Cardiac muscle cell (in vitro differentiated cells and primary cell): ENCODE measurements at regions not wholly inside any gene's neighbourhood (a gene's known extent, or its start where the extent isn't known, plus 50 kb on each side); places are given as distances from the start of the nearest gene placed in this dataset.

Experiments
- DNase-seq, 2 donors: peaks; one replicate each; pipeline versions ENCODE4 v3.0.0 to v3.0.0-alpha.2; 2010 to 2017; ENCODE audit warnings: low read depth in 1 of 2, low spot score in 1 of 2
- H3K27ac ChIP-seq: fragments of 200-600 bp; sonication (generic); 2 replicates; pipeline ENCODE4 v1.5.1; 2016
- H3K27me3 ChIP-seq: fragments of 200-600 bp; sonication (generic); 2 replicates; pipeline ENCODE4 v1.6.0; 2016; ENCODE audit warnings: control low read depth
- H3K36me3 ChIP-seq: fragments of 200-600 bp; sonication (generic); 2 replicates; pipeline ENCODE4 v1.5.1; 2016; ENCODE audit warnings: control low read depth
- H3K4me1 ChIP-seq: fragments of 200-600 bp; sonication (generic); 2 replicates; pipeline ENCODE4 v1.8.1; 2017; ENCODE audit warnings: low read depth, mild to moderate bottlenecking, mixed run types
- H3K4me3 ChIP-seq: fragments of 200-600 bp; sonication (generic); 2 replicates; pipeline ENCODE4 v1.5.1; 2016; ENCODE audit warnings: mild to moderate bottlenecking
- H3K9me3 ChIP-seq: fragments of 200-600 bp; sonication (generic); 2 replicates; pipeline ENCODE4 v1.5.1; 2017; ENCODE audit warnings: low read depth, mild to moderate bottlenecking, control low read depth
- TF ChIP-seq, protein P1 (sequence below): IDR thresholded peaks from 2 replicates; pipeline ENCODE4 v1.5.1; 2012; ENCODE audit warnings: low read depth, mild to moderate bottlenecking, low read length

DNA sequence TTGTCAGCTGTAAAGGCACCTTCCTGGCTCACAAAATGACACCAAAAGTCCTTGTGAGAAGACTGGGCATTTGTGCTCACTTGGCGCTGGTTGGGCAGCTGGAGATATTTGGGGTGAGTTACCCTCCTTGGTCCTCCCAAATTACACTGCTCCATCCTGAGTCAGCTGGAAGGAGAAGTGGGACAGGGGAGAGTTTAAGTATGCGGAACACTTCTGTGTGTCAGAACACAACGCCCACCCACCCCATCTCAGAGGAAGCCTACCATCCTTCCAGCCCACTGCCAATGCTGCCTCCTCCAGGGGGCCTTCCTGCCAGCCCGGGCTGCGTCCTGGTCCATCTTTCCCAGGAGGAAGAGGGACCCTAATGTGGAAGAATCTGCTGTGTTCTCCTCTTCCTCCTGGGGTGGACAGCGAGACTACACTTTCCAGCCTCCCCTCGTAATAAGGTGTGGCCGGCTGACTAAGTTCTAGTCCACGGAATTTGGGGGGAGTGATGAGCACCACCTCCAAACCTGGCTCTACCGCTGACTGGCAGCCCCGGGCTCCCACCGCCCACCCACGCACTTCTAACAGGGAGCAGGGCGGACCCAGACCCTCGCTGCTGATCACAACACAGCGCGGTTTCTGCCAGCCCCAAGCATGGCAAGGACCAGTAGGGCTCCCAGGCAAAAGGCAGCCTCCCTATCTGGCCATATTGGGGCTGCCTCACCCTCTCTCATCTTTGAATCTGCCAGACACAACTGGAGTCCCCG is 265.0 kb downstream of the XXYLT1 start:
- DNase-seq, result no peak
- Histone ChIP-seq H3K4me1 (no peaks in the 10 kb centered on the region), H3K36me3 (no peaks in the 10 kb centered on the region), H3K4me3 (no peak overlapping the region), H3K27me3 (no peaks in the 10 kb centered on the region), H3K27ac (no peak overlapping the region), H3K9me3 (no peaks in the 10 kb centered on the region)
- TF ChIP-seq, protein P1, sequence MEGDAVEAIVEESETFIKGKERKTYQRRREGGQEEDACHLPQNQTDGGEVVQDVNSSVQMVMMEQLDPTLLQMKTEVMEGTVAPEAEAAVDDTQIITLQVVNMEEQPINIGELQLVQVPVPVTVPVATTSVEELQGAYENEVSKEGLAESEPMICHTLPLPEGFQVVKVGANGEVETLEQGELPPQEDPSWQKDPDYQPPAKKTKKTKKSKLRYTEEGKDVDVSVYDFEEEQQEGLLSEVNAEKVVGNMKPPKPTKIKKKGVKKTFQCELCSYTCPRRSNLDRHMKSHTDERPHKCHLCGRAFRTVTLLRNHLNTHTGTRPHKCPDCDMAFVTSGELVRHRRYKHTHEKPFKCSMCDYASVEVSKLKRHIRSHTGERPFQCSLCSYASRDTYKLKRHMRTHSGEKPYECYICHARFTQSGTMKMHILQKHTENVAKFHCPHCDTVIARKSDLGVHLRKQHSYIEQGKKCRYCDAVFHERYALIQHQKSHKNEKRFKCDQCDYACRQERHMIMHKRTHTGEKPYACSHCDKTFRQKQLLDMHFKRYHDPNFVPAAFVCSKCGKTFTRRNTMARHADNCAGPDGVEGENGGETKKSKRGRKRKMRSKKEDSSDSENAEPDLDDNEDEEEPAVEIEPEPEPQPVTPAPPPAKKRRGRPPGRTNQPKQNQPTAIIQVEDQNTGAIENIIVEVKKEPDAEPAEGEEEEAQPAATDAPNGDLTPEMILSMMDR, result no peak

DNA sequence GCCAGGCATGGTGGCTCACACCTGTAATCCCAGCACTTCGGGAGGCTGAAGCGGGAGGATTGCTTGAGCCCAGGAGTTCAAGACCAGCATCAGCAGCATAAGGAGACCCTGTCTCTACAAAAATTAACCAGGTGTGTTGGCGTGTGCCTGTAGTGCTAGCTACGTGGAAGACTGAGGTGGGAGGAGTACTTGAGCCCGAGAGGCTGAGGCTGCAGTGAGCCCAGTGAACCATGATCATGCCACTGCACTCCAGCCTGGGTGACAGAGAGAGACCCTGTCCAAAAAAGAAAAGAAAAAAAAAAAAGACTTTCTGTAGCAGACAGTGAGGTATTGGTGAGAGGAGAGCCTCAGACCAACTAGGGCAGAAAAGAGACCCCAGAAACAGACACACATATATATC is 263.8 kb downstream of the XXYLT1 start:
- Histone ChIP-seq H3K4me3 (no peak overlapping the region), H3K27me3 (no peaks in the 10 kb centered on the region), H3K9me3 (no peaks in the 10 kb centered on the region), H3K4me1 (no peaks in the 10 kb centered on the region), H3K27ac (no peak overlapping the region), H3K36me3 (no peaks in the 10 kb centered on the region)
- DNase-seq, result no peak
- TF ChIP-seq, protein P1, result no peak

DNA sequence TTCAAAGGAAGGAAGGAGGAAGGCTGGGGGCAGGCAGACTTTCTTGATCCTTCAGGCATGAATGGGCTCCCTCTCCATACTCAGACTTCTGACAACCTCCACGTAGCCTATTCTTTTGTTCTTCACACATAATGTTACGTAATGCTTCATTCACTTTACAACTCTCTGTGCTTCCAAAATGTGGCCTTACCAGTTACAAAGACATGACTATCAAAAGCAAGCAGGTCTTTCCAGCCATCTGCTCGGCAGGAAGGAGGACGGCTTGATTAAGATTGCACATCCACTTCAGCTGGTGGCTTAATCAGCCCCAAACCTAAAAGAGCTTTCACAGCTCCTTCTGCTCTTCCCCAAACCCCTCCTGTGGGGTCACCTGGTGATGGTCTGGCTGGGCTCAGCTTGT is 263.2 kb downstream of the XXYLT1 start:
- Histone ChIP-seq H3K27me3 (no peaks in the 10 kb centered on the region), H3K27ac (no peak overlapping the region), H3K4me1 (no peaks in the 10 kb centered on the region), H3K4me3 (no peak overlapping the region), H3K36me3 (no peaks in the 10 kb centered on the region), H3K9me3 (no peaks in the 10 kb centered on the region)
- TF ChIP-seq, protein P1, result no peak
- peak in 1 of 2 donors; percentile 20 for DNase-seq

DNA sequence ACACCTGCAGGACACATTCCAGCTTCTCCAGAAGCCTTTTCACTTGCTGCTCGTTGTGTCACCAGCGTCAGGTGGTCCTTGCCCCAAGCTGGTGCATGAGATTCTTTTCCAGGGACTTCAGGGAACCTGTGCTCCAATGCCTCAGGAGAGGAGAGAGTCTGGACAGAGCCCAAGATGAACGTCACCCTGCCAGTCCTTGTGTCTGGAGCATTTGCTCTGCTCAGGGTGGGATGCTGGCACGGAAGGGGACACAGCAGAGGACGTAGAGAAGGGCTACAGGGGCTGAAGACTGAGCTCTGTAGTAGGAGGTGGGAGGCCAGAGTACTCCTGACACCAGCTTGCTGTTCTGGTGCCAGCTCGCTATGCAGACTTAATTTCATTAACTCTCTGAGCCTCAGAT is 262.1 kb downstream of the XXYLT1 start:
- no peak for DNase-seq
- no peaks in the 10 kb centered on the region for H3K9me3 ChIP-seq
- TF ChIP-seq, protein P1, result no peak
- no peaks in the 10 kb centered on the region for H3K4me1 ChIP-seq
- no peaks in the 10 kb centered on the region for H3K27me3 ChIP-seq
- H3K27ac ChIP-seq, result no peak overlapping the region
- H3K36me3 ChIP-seq, result no peaks in the 10 kb centered on the region
- H3K4me3 ChIP-seq, result no peak overlapping the region

DNA sequence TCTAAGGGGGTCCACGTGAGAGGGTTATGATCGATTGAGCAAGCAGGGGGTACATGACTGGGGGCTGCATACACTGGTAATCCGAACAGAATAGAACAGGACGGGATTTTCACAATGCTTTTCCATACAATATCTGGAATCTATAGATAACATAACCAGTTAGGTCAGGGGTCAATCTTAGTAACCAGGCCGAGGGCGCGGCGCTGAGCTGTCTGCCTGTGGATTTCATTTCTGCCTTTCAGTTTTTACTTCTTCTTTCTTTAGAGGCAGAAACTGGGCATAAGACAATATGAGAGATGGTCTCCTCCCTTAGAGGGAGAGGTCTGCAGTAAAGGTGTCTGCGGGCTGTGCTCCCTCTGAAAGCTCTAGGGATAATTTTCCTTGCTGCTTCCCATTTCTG is 261.3 kb downstream of the XXYLT1 start:
- no peaks in the 10 kb centered on the region for H3K9me3 ChIP-seq

More for the DNA sequence above, 261.3 kb downstream of the XXYLT1 start:
- no peaks in the 10 kb centered on the region for H3K4me1 ChIP-seq
- no peaks in the 10 kb centered on the region for H3K27me3 ChIP-seq
- TF ChIP-seq, protein P1, result no peak
- H3K36me3 ChIP-seq, result no peaks in the 10 kb centered on the region
- no peak for DNase-seq
- H3K27ac ChIP-seq, result no peak overlapping the region
- no peak overlapping the region for H3K4me3 ChIP-seq
